ENCODE measurements at regions not wholly inside any gene's neighbourhood (a gene's known extent, or its start where the extent isn't known, plus 50 kb on each side); places are given as distances from the start of the nearest gene placed in this dataset.

- DNase-seq, result no peak
Measured at GRCh38 chr1:239739375-239739774, 352.3 kb upstream of the FMN2 start.

DNA sequence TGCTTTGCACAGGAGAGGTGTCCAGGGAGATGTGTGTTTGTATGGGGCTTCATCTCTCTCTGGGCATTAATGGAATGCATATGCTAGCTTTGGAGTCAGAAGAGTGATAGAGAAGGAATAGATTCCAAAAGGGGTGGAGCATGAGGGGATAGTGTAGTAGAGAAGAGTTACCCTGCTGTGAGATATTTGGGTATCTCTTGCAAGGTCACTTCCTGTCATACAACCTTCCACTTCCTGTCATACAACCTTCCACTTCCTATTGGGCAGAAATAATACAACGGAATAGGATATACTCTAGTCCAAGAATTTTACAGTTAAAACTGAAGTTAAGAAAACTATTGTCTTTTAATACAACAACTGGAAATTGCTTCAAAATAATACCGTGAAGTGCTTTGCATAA is 351.8 kb upstream of the FMN2 start:
- no peak for DNase-seq

DNA sequence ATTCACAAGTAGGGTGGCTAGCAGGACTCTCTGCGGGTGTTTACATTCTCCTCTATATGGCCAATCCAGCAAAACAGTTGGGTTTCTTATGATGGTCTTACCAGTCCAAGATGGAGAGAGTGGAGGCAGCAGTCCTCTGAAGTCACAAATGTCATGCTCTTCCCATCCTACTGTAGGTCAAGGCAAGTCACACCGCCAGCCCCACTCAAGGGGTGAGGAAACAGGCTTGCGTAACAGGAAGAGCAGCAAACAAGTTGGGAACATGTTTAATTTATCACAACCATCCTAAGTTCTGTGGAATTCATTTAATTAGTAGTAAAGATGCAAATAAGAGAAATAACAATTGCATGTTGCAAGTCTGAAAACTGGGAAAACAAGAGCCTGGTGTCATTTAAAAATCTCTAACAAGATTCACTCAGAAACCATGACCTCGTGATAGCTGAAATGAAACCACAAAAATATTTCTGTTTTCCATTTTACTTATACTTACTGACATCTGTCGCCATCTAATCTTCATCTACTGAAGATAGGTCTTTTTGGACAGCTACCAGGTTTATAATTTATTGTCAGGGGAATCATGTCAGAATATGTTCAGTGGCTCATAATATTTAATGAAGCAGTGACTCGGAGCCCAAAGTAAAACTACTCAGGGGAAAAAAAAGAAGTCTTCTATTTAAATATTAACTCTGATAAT is 349.1 kb upstream of the FMN2 start:
- DNase-seq, result no peak

DNA sequence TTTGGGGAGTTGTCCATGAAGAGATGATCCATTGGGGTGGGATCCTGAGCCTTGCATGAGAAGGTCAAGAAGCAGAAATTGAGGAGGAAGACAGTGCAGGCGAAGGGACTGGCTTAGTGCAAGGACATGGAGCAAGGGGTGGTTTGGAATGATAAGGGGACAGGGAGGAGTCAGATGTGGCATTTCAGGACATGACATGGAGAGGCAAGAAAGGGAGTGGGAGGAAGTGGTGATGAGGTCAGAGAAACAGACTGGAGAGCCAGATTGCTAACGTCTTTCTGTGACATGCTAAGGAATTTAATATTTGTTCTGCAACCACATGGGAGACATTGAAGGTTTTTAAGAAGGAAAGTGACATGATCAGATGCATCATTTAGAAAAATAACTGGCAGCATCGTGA is 346.8 kb upstream of the FMN2 start:
- DNase-seq, result no peak

- DNase-seq, result no peak
Measured at GRCh38 chr1:239755107-239755912, 336.4 kb upstream of the FMN2 start.

DNA sequence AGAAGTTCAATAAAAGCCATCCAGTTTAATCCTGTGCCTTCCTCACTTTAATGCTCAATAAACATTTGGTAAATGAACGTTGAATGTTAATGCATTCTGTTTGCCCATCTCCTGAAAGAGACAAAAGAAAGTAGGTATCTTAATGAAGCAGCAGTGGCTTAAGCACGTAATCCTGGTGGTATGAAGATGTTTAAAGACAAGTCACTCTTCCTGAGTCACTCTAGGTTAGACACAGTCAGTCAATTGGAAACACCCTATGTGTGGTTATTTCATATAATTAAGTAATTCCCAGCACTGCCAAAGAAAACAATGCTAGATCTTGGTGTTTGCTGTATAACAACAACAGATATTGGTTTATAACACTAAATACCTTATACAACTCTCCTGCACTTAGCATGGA is 334.0 kb upstream of the FMN2 start:
- no peak for DNase-seq

- no peak for DNase-seq
Measured at GRCh38 chr1:239758756-239759155, 332.9 kb upstream of the FMN2 start.

- no peak for DNase-seq
Measured at GRCh38 chr1:239761509-239761908, 330.2 kb upstream of the FMN2 start.

DNA sequence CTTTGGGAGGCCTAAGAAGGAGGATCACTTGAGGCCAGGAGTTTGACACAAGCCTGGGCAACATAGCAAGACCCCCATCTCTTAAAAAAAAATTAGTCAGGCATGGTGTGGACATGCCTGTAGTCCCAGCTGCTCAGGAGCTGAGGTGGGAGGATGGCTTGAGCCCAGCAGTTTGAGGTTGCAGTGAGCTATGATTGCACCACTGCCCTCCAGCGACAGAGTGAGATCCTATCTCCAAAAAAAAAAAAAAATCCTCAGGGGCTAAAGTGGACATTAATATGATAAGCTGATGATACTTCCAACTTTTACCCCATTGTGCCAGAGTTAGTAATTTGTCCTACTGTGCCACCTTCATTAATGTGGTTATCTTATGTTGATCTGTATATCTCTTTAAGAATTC is 327.8 kb upstream of the FMN2 start:
- no peak for DNase-seq

DNA sequence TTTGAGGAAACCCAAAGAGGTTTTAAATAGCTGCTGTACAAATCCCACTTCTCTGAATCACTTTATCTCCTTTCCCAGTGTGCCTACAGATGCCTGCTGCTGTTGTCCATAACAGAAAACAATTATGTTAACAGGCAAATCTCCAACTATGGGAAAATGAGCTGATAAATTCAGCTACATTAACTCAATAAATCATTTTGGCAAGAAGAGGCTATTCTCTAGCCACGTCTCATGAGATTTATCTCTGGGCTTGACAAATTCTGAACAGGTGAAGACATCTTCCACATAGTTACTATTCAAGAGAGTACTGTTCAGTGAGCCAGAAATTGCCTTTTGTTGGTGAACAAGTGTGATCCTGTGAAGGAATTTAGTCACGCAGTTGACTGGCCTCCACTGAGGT is 327.1 kb upstream of the FMN2 start:
- DNase-seq, result no peak

GRCh38 chr1:239765163-239765562 is 326.5 kb upstream of the FMN2 start:
- DNase-seq, result no peak

- DNase-seq, result no peak
Measured at GRCh38 chr1:239771550-239771949, 320.1 kb upstream of the FMN2 start.

GRCh38 chr1:239772446-239772845 is 319.2 kb upstream of the FMN2 start:
- no peak for DNase-seq

DNA sequence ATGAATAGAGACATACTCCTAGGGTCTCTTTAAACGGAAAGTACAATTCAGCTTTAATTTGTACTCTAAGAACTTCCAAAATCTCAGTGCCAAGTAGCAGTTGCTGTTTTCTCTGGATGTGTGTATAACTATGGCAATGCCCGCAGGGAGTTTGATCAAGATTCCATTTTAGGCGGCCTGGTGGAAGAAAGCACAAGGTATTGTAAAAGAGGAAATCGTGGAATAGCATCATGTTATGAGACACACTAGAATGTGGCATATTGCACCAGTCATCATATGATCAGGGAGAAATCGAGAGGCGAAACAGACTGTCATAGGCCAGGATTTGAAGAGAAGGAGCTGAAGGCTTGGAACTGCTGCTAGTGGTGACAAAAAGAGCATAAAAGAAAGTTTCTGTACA is 316.2 kb upstream of the FMN2 start:
- DNase-seq, result no peak

DNA sequence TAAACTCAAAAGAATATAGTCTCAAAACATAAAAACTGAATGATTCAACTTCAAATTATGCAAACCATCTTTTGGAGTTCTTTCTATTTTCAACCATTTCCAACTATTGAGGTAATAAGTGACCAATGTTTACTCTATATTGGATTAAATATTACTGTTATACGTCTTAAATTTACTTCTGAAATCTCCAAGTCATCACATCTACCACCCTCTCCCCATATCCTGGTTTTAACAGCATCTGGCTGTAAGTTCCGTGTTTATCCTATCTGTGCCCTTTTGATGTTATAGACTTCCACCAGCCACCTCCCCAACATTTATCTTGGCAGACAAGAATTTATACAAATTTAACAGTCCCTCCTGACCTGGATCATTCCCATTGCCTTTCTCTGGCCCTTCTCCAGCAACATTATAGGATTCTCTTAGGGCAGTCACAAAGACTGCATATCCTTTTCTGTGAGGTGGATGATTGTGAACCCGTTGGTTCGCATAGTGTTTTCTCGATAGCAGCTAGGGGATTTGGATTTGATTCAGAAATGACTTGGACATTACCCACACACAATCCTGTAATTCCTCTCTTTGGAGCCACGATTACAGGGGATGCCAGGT is 313.4 kb upstream of the FMN2 start:
- DNase-seq, result no peak

GRCh38 chr1:239779962-239780361 is 311.7 kb upstream of the FMN2 start:
- no peak for DNase-seq

DNA sequence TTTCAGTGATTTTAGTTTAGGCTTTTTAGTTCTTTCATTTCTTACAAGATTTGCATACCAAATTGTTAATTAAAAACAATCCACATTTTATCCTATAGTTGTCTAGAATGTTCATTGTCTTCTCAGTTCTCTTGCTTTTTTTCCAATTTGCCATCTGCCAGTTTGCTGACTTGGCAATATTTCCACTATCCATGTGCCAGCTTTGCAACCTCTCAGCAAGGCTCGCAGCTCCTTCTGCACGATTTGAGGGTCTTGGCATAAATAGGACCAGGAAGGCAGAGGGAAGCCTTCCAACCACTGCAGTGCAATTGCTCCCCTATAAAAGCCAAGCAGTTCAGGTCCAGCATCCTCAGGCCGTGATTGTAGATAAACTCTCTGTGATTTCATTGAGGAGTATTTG is 306.8 kb upstream of the FMN2 start:
- DNase-seq, result no peak

- no peak for DNase-seq
Measured at GRCh38 chr1:239785576-239785975, 306.1 kb upstream of the FMN2 start.

DNA sequence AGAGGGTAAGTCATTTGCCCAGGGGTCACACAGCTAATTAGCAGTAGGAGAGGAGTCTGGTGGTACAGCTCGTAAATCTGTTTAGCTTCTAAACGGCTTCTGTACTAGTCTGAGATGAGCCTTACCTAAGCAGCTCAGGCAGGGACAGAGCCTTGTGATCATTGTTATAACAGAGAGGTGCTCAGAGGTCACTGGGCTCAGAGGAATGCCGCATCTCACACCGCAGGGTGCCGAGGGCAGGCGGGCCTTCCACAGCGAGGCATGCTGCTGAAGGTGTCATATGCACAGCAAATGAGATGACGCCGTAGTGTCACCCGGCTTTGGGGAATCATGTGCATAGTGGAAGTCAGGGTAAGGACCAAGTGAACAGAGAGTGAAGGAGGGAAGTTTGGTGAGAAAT is 305.2 kb upstream of the FMN2 start:
- DNase-seq, result no peak

DNA sequence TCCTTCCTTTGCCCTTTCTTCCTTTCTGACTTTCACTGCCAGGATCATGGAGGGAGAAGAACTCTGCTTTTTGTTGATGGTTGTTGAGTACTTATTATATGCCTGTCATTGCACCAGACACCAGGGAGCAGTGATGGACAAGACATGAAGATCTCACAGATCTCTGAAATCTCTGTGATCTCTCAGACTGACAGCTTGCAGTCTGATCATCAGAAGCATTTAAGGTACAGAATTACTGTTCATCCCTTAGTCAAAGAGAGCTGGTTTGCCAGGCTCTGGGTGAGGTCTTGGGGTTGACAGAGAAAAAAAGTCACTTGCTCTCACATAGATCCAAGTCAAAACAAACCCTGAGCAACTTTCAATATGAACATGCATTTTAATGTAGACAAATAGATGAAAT is 299.5 kb upstream of the FMN2 start:
- peak; percentile 92 for DNase-seq

DNA sequence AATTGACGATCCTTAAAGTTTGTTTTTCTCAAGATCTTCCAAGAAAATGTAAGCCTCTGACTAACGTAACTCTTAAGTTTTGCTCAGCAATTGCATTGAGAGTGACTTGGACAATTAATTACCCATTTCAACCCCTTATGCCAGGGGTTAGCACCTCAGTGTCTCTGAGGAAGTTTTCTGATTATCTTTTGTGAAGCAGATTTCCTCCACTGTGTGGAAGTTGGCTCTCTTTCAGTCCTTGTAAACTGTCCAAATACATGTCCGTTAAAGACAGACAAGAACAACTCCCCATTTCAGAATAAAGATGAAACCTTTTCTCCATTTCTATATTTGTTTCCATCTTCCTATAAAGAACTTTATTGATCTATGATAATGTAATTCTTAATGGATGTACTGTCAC is 296.4 kb upstream of the FMN2 start:
- DNase-seq, result no peak

- no peak for DNase-seq
Measured at GRCh38 chr1:239799617-239800016, 292.1 kb upstream of the FMN2 start.

DNA sequence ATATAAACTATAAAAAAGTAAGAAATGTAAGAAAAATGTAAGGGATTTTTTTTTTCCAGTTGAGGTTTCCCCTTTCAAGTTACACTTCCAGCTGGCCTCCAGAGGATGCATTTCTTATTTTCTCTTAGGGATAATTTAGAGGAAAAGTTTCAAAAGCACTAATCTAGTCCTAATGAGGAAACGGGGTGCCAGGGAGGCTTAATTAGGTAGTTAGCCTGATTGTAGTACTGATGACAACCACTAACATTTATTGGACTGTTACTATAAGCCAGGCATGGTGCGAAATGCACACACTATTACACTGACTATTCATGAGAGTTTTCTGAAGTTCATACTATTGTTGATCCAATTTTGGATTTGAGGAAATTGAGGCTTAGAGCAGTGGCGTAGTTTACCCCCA is 290.8 kb upstream of the FMN2 start:
- no peak for DNase-seq

DNA sequence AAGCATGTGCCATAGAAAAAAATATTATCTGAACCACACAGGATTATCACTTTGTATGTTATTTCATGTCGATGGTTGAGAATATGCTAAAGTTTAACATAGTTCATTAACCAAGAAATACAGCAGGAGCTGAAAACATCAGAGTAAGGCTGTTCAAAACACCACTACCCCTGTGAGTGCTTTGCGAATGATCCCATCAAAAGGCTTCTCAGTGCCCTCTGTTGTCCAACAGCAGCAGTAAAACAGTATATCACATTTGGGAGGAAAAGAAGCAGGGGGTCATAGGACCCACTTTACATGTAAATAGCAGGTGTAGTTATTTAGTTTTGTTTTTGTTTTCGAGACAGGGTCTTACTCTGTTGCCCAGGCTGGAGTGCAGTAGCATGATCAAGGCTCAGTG is 289.4 kb upstream of the FMN2 start:
- DNase-seq, result no peak
